ENCODE measurements at regions not wholly inside any gene's neighbourhood (a gene's known extent, or its start where the extent isn't known, plus 50 kb on each side); places are given as distances from the start of the nearest gene placed in this dataset.

GRCh38 chr2:167681234-167682015, 566.0 kb downstream of the STK39 start:
- no peaks in the 10 kb centered on the region for H3K27me3 ChIP-seq (replicated peaks in 1 of 4; ENCODE audit: control extremely low read depth in 1 of 4, control insufficient read depth in 3 of 4, insufficient read depth in 4 of 4, low read length in 3 of 4)
- ATAC-seq (ENCODE audit: low read depth) (no peak), DNase-seq (no peak)
- no peaks in the 10 kb centered on the region for H3K36me3 ChIP-seq (replicated peaks in 1 of 2; ENCODE audit: control extremely low read depth in 1 of 2, control insufficient read depth in 1 of 2, extremely low read depth in 1 of 2, insufficient read depth in 2 of 2, low read length in 1 of 2)
- intact Hi-C loops (cut with micrococcal nuclease) = no loop called here
- TF ChIP-seq CTCF (IDR thresholded peaks at IDR 0.05) (no peak), EZH2 (IDR thresholded peaks at IDR 0.05; ENCODE audit: borderline replicate concordance, insufficient read depth, low read depth, low read length, poor library complexity, severe bottlenecking) (no peak)
- whole genome bisulfite sequencing (ENCODE audit: insufficient coverage) = 100% methylated on average over 2 of the region's 6 CpGs
- no peak overlapping the region for H3K4me2 ChIP-seq (replicated peaks; ENCODE audit: low read depth, low read length, poor library complexity, severe bottlenecking)
- no peak overlapping the region for H3K9ac ChIP-seq (ENCODE audit: low read length)
- ChIA-PET CTCF (no interaction called here), POLR2A (no interaction called here)
- H3K27ac ChIP-seq (ENCODE audit: low read length in 2 of 2) = no peak overlapping the region
- Mint-ChIP-seq H3K27me3 (no peaks in the 10 kb centered on the region), H3K9me3 (ENCODE audit: insufficient read depth) (no peaks in the 10 kb centered on the region), H3K4me1 (no peaks in the 10 kb centered on the region), H3K4me3 (no peak overlapping the region), H3K27ac (no peak overlapping the region)
- H3K4me3 ChIP-seq (ENCODE audit: control extremely low read depth in 1 of 5, extremely low read depth in 1 of 5, insufficient read depth in 1 of 5, low read depth in 2 of 5, low read length in 4 of 5) = no peak overlapping the region
- H3K4me1 ChIP-seq (ENCODE audit: control insufficient read depth in 2 of 2, insufficient read depth in 2 of 2, low read length in 2 of 2) = no peaks in the 10 kb centered on the region
- H3K79me2 ChIP-seq (ENCODE audit: control insufficient read depth, insufficient read depth, low read length) = no peaks in the 10 kb centered on the region
- H4K20me1 ChIP-seq (ENCODE audit: control insufficient read depth, insufficient read depth, low read length, poor library complexity, severe bottlenecking) = no peaks in the 10 kb centered on the region
- H2AFZ ChIP-seq (ENCODE audit: insufficient read depth, low read depth, low read length, poor library complexity, severe bottlenecking) = no peak overlapping the region
- H3K9me3 ChIP-seq (ENCODE audit: control extremely low read depth in 1 of 3, control insufficient read depth in 2 of 3, insufficient read depth in 1 of 3, low read length in 2 of 3) = no peaks in the 10 kb centered on the region

DNA sequence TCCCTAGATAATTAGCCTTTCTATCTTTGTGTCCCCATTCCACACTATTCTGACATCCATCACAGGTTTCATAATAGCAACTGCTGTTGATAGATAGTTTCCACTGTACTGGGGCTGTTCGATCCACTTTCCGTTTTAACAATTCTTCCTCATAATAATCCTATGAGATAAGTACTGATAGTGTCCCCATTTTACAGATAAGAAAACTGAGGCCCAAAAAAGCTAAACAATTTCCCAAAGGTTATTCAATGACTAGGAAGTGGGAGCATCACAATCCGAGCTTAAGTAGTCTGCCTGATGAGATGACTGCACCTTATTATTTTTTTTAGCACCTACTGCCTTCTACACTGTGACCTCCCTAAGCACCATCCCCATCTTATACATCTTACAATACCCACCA, 569.2 kb downstream of the STK39 start:
- Histone ChIP-seq H3K27me3 (replicated peaks in 1 of 4; ENCODE audit: control extremely low read depth in 1 of 4, control insufficient read depth in 3 of 4, insufficient read depth in 4 of 4, low read length in 3 of 4) (no peaks in the 10 kb centered on the region), H3K4me2 (replicated peaks; ENCODE audit: low read depth, low read length, poor library complexity, severe bottlenecking) (no peak overlapping the region), H3K27ac (ENCODE audit: low read length in 2 of 2) (no peak overlapping the region), H3K79me2 (ENCODE audit: control insufficient read depth, insufficient read depth, low read length) (no peaks in the 10 kb centered on the region), H3K4me3 (ENCODE audit: control extremely low read depth in 1 of 5, extremely low read depth in 1 of 5, insufficient read depth in 1 of 5, low read depth in 2 of 5, low read length in 4 of 5) (no peak overlapping the region), H3K4me1 (ENCODE audit: control insufficient read depth in 2 of 2, insufficient read depth in 2 of 2, low read length in 2 of 2) (no peaks in the 10 kb centered on the region), H3K9me3 (ENCODE audit: control extremely low read depth in 1 of 3, control insufficient read depth in 2 of 3, insufficient read depth in 1 of 3, low read length in 2 of 3) (peaks cover 0 to 3% (median 0%) of the 10 kb centered on the region in 3 donors), H4K20me1 (ENCODE audit: control insufficient read depth, insufficient read depth, low read length, poor library complexity, severe bottlenecking) (no peaks in the 10 kb centered on the region), H2AFZ (ENCODE audit: insufficient read depth, low read depth, low read length, poor library complexity, severe bottlenecking) (no peak overlapping the region), H3K36me3 (replicated peaks in 1 of 2; ENCODE audit: control extremely low read depth in 1 of 2, control insufficient read depth in 1 of 2, extremely low read depth in 1 of 2, insufficient read depth in 2 of 2, low read length in 1 of 2) (no peaks in the 10 kb centered on the region), H3K9ac (ENCODE audit: low read length) (no peak overlapping the region)
- POLR2A ChIA-PET = no interaction called here
- Mint-ChIP-seq H3K27me3 (no peaks in the 10 kb centered on the region), H3K27ac (no peak overlapping the region), H3K4me1 (no peaks in the 10 kb centered on the region), H3K9me3 (ENCODE audit: insufficient read depth) (no peaks in the 10 kb centered on the region), H3K4me3 (no peak overlapping the region)
- DNase-seq (no peak), ATAC-seq (ENCODE audit: low read depth) (no peak)
- intact Hi-C loops (cut with micrococcal nuclease) = no loop called here
- TF ChIP-seq EZH2 (IDR thresholded peaks at IDR 0.05; ENCODE audit: borderline replicate concordance, insufficient read depth, low read depth, low read length, poor library complexity, severe bottlenecking) (no peak), CTCF (IDR thresholded peaks at IDR 0.05) (no peak)
- no CpG with 5 or more reads among the region's 3 CpGs for WGBS (ENCODE audit: insufficient coverage)
- CTCF ChIA-PET = no interaction called here
